ENCODE measurements at regions not wholly inside any gene's neighbourhood (a gene's known extent, or its start where the extent isn't known, plus 50 kb on each side); places are given as distances from the start of the nearest gene placed in this dataset.

- TF ChIP-seq CTCF (IDR thresholded peaks at IDR 0.05; ENCODE audit: insufficient read depth, low read depth, low read length), result no peak
- no peak for TF ChIP-seq EZH2 (IDR thresholded peaks at IDR 0.05; ENCODE audit: insufficient read depth, low read length)
Measured at GRCh38 chr12:83477696-83478095, 791.0 kb downstream of the TMTC2 start.

Data from astrocyte (in vitro differentiated cells and primary cell).